Sigmoid colon (tissue), 4 donors: ENCODE measurements at regions not wholly inside any gene's neighbourhood (a gene's known extent, or its start where the extent isn't known, plus 50 kb on each side); places are given as distances from the start of the nearest gene placed in this dataset.

Experiments used
- CTCF ChIP-seq, 4 experiments: fragments of 450-650 bp in 3 of 4; fragments of 200-600 bp in 1 of 4; IDR thresholded peaks; one replicate each; pipeline ENCODE4 v1.5.1; 2016 to 2019; ENCODE audit warnings: antibody characterized with exemption in 4 of 4, mild to moderate bottlenecking in 3 of 4, moderate library complexity in 2 of 4
- EP300 ChIP-seq, 4 donors: sonication (generic); formaldehyde crosslinking; IDR thresholded peaks; one replicate each; pipeline ENCODE4 v1.6.1; 2017; ENCODE audit warnings: antibody characterized with exemption in 4 of 4
- POLR2A ChIP-seq, 2 donors: fragments of 450-650 bp; IDR thresholded peaks; one replicate each; pipeline ENCODE4 v1.6.1; 2016; ENCODE audit warnings: antibody characterized with exemption in 2 of 2, mild to moderate bottlenecking in 2 of 2, moderate library complexity in 2 of 2
- POLR2AphosphoS5 ChIP-seq, 4 donors: sonication (generic); formaldehyde crosslinking; IDR thresholded peaks; one replicate each; pipeline ENCODE4 v1.6.1; 2017; ENCODE audit warnings: antibody characterized with exemption in 4 of 4

GRCh38 chr5:98605426-98605825 lies 168.0 kb upstream of the RGMB start:
- no peak for TF ChIP-seq CTCF (IDR thresholded peaks at IDR 0.05)
- no peak for TF ChIP-seq POLR2A (IDR thresholded peaks at IDR 0.05)
- no peak for TF ChIP-seq EP300 (IDR thresholded peaks at IDR 0.05)
- TF ChIP-seq POLR2AphosphoS5 (IDR thresholded peaks at IDR 0.05), result no peak
